HL-60 (cell line): ENCODE measurements at regions not wholly inside any gene's neighbourhood (a gene's known extent, or its start where the extent isn't known, plus 50 kb on each side); places are given as distances from the start of the nearest gene placed in this dataset.

ENCODE experiments used
- DNase-seq, 2 experiments: peaks; one replicate each; pipeline ENCODE4 v3.0.0-alpha.2; 2010 to 2020; ENCODE audit warnings: low read depth in 1 of 2, low spot score in 1 of 2
- H3K27ac ChIP-seq: fragments of 250-450 bp; sonication (Bioruptor Pico); replicated peaks from 2 replicates; pipeline ENCODE4 v1.5.1; 2020; ENCODE audit warnings: mild to moderate bottlenecking, moderate library complexity
- H3K27me3 ChIP-seq: fragments of 250-450 bp; sonication (Bioruptor Pico); 2 replicates; pipeline ENCODE4 v1.5.1; 2021; ENCODE audit warnings: mild to moderate bottlenecking, moderate library complexity; ENCODE audit not compliant: insufficient read depth, poor library complexity, severe bottlenecking
- H3K4me3 ChIP-seq: replicated peaks from 2 replicates; pipeline ENCODE4 v1.5.1; 2011; ENCODE audit warnings: mild to moderate bottlenecking, control low read depth, low read length; ENCODE audit not compliant: insufficient read depth
- CTCF ChIP-seq: IDR thresholded peaks from one replicate; pipeline ENCODE4 v1.5.1; 2011; ENCODE audit warnings: low read length, control low read depth, inconsistent platforms; ENCODE audit not compliant: insufficient read depth
- GABPA ChIP-seq: IDR thresholded peaks from 2 replicates; pipeline ENCODE4 v1.6.1; 2012; ENCODE audit warnings: low read depth
- POLR2AphosphoS5 ChIP-seq: IDR thresholded peaks from 2 replicates; pipeline ENCODE4 v1.6.1; 2012; ENCODE audit warnings: low read depth
- REST ChIP-seq: IDR thresholded peaks from 2 replicates; pipeline ENCODE4 v1.6.1; 2012; ENCODE audit warnings: low read depth; ENCODE audit not compliant: insufficient replicate concordance
- SPI1 ChIP-seq: IDR thresholded peaks from 2 replicates; pipeline ENCODE4 v1.6.1; 2012; ENCODE audit warnings: low read depth, mild to moderate bottlenecking, borderline replicate concordance

- Histone ChIP-seq H3K4me3 (no peak overlapping the region), H3K27ac (no peak overlapping the region), H3K27me3 (no peaks in the 10 kb centered on the region)
- DNase-seq = no peak
- TF ChIP-seq SPI1 = no peak
- no peak for TF ChIP-seq REST
- TF ChIP-seq CTCF = no peak
- TF ChIP-seq GABPA = no peak
- TF ChIP-seq POLR2AphosphoS5 = no peak
Measured at GRCh38 chr2:52383541-52383940, 1351.6 kb upstream of the NRXN1 start.

- Histone ChIP-seq H3K27ac (no peak overlapping the region), H3K27me3 (no peaks in the 10 kb centered on the region), H3K4me3 (no peak overlapping the region)
- no peak for DNase-seq
- TF ChIP-seq SPI1 (no peak), CTCF (no peak), GABPA (no peak), REST (no peak), POLR2AphosphoS5 (no peak)
Measured at GRCh38 chr2:52369178-52369577, 1337.2 kb upstream of the NRXN1 start.

GRCh38 chr2:52368141-52368540 is 1336.2 kb upstream of the NRXN1 start:
- TF ChIP-seq CTCF = no peak
- no peak for TF ChIP-seq SPI1
- no peak for TF ChIP-seq REST
- TF ChIP-seq GABPA = no peak
- no peak for TF ChIP-seq POLR2AphosphoS5
- H3K27ac ChIP-seq = no peak overlapping the region
- no peak overlapping the region for H3K4me3 ChIP-seq
- H3K27me3 ChIP-seq = no peaks in the 10 kb centered on the region
- DNase-seq = no peak
